ENCODE measurements at regions not wholly inside any gene's neighbourhood (a gene's known extent, or its start where the extent isn't known, plus 50 kb on each side); places are given as distances from the start of the nearest gene placed in this dataset.

- no peaks in the 10 kb centered on the region for H3K4me1 ChIP-seq (ENCODE audit: control insufficient read depth, extremely low read depth, insufficient read depth, low read length)
- no peaks in the 10 kb centered on the region for H3K27me3 ChIP-seq (ENCODE audit: control insufficient read depth, insufficient read depth, low read length)
- DNase-seq (ENCODE audit: low read depth in 2 of 2): no peak
- H3K9me3 ChIP-seq (ENCODE audit: control insufficient read depth, insufficient read depth, low read depth, low read length): no peaks in the 10 kb centered on the region
- TF ChIP-seq CTCF (conservative IDR thresholded peaks at IDR 0.05 in 1 of 2, IDR thresholded peaks at IDR 0.05 in 1 of 2; ENCODE audit: low read depth in 1 of 2, low read length in 2 of 2) (no peak), EZH2 (IDR thresholded peaks at IDR 0.05; ENCODE audit: low read length, missing control alignments) (no peak)
- no peak overlapping the region for H3K4me2 ChIP-seq (ENCODE audit: extremely low read depth, insufficient read depth, low read length)
- H3K27ac ChIP-seq (ENCODE audit: insufficient read depth, low read length): no peak overlapping the region
- no peak overlapping the region for H3K4me3 ChIP-seq (replicated peaks in 1 of 4; ENCODE audit: control extremely low read depth in 1 of 4, insufficient read depth in 1 of 4, low read depth in 3 of 4, low read length in 4 of 4)
- no peaks in the 10 kb centered on the region for H3K36me3 ChIP-seq (ENCODE audit: control insufficient read depth, insufficient read depth, low read length)
- H3K79me2 ChIP-seq (ENCODE audit: control insufficient read depth, insufficient read depth, low read length): no peaks in the 10 kb centered on the region
- H3K9ac ChIP-seq (ENCODE audit: insufficient read depth, low read length): no peak overlapping the region
- H2AFZ ChIP-seq (ENCODE audit: low read length): no peak overlapping the region
- no peaks in the 10 kb centered on the region for H4K20me1 ChIP-seq (ENCODE audit: control insufficient read depth, extremely low read depth, insufficient read depth, low read length)
Measured at GRCh38 chr13:50441130-50441529, 402.4 kb downstream of the DLEU7 start.

- Histone ChIP-seq H3K4me1 (ENCODE audit: control insufficient read depth, extremely low read depth, insufficient read depth, low read length) (no peaks in the 10 kb centered on the region), H3K4me3 (replicated peaks in 1 of 4; ENCODE audit: control extremely low read depth in 1 of 4, insufficient read depth in 1 of 4, low read depth in 3 of 4, low read length in 4 of 4) (no peak overlapping the region), H3K36me3 (ENCODE audit: control insufficient read depth, insufficient read depth, low read length) (no peaks in the 10 kb centered on the region), H2AFZ (ENCODE audit: low read length) (no peak overlapping the region), H3K79me2 (ENCODE audit: control insufficient read depth, insufficient read depth, low read length) (no peaks in the 10 kb centered on the region), H3K4me2 (ENCODE audit: extremely low read depth, insufficient read depth, low read length) (no peak overlapping the region), H3K9me3 (ENCODE audit: control insufficient read depth, insufficient read depth, low read depth, low read length) (no peaks in the 10 kb centered on the region), H3K9ac (ENCODE audit: insufficient read depth, low read length) (no peak overlapping the region), H4K20me1 (ENCODE audit: control insufficient read depth, extremely low read depth, insufficient read depth, low read length) (no peaks in the 10 kb centered on the region), H3K27ac (ENCODE audit: insufficient read depth, low read length) (no peak overlapping the region), H3K27me3 (ENCODE audit: control insufficient read depth, insufficient read depth, low read length) (no peaks in the 10 kb centered on the region)
- DNase-seq (ENCODE audit: low read depth in 2 of 2): peak in 1 of 2 donors; percentile 77
- no peak for TF ChIP-seq CTCF (conservative IDR thresholded peaks at IDR 0.05 in 1 of 2, IDR thresholded peaks at IDR 0.05 in 1 of 2; ENCODE audit: low read depth in 1 of 2, low read length in 2 of 2)
- TF ChIP-seq EZH2 (IDR thresholded peaks at IDR 0.05; ENCODE audit: low read length, missing control alignments): no peak
Measured at GRCh38 chr13:50444726-50445125, 398.8 kb downstream of the DLEU7 start.

- Histone ChIP-seq H3K9me3 (ENCODE audit: control insufficient read depth, insufficient read depth, low read depth, low read length) (no peaks in the 10 kb centered on the region), H2AFZ (ENCODE audit: low read length) (no peak overlapping the region), H3K79me2 (ENCODE audit: control insufficient read depth, insufficient read depth, low read length) (no peaks in the 10 kb centered on the region), H3K4me3 (replicated peaks in 1 of 4; ENCODE audit: control extremely low read depth in 1 of 4, insufficient read depth in 1 of 4, low read depth in 3 of 4, low read length in 4 of 4) (no peak overlapping the region), H3K4me2 (ENCODE audit: extremely low read depth, insufficient read depth, low read length) (no peak overlapping the region), H3K36me3 (ENCODE audit: control insufficient read depth, insufficient read depth, low read length) (no peaks in the 10 kb centered on the region), H3K27ac (ENCODE audit: insufficient read depth, low read length) (no peak overlapping the region), H3K4me1 (ENCODE audit: control insufficient read depth, extremely low read depth, insufficient read depth, low read length) (no peaks in the 10 kb centered on the region), H3K9ac (ENCODE audit: insufficient read depth, low read length) (no peak overlapping the region), H4K20me1 (ENCODE audit: control insufficient read depth, extremely low read depth, insufficient read depth, low read length) (no peaks in the 10 kb centered on the region), H3K27me3 (ENCODE audit: control insufficient read depth, insufficient read depth, low read length) (no peaks in the 10 kb centered on the region)
- TF ChIP-seq CTCF (conservative IDR thresholded peaks at IDR 0.05 in 1 of 2, IDR thresholded peaks at IDR 0.05 in 1 of 2; ENCODE audit: low read depth in 1 of 2, low read length in 2 of 2) (no peak), EZH2 (IDR thresholded peaks at IDR 0.05; ENCODE audit: low read length, missing control alignments) (no peak)
- DNase-seq (ENCODE audit: low read depth in 2 of 2): peak in 1 of 2 donors; percentile 54
Measured at GRCh38 chr13:50446611-50447010, 396.9 kb downstream of the DLEU7 start.

Data from fibroblast of lung (primary cell).